ENCODE measurements at regions not wholly inside any gene's neighbourhood (a gene's known extent, or its start where the extent isn't known, plus 50 kb on each side); places are given as distances from the start of the nearest gene placed in this dataset.

GRCh38 chr2:12959935-12960334, 243.2 kb downstream of the TRIB2 start:
- WGBS (ENCODE audit: insufficient coverage, low coverage, low lambda C conversion rate, missing lambda C conversion rate): 40% methylated on average over 2 of the region's 2 CpGs
- intact Hi-C loops (cut with DNase I): no loop called here
- no peak for TF ChIP-seq POLR2A (IDR thresholded peaks at IDR 0.05)
- TF ChIP-seq, protein P1, sequence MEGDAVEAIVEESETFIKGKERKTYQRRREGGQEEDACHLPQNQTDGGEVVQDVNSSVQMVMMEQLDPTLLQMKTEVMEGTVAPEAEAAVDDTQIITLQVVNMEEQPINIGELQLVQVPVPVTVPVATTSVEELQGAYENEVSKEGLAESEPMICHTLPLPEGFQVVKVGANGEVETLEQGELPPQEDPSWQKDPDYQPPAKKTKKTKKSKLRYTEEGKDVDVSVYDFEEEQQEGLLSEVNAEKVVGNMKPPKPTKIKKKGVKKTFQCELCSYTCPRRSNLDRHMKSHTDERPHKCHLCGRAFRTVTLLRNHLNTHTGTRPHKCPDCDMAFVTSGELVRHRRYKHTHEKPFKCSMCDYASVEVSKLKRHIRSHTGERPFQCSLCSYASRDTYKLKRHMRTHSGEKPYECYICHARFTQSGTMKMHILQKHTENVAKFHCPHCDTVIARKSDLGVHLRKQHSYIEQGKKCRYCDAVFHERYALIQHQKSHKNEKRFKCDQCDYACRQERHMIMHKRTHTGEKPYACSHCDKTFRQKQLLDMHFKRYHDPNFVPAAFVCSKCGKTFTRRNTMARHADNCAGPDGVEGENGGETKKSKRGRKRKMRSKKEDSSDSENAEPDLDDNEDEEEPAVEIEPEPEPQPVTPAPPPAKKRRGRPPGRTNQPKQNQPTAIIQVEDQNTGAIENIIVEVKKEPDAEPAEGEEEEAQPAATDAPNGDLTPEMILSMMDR (IDR thresholded peaks at IDR 0.05): no peak
- Histone ChIP-seq H3K36me3 (no peaks in the 10 kb centered on the region), H3K27me3 (no peaks in the 10 kb centered on the region), H3K4me1 (no peaks in the 10 kb centered on the region), H3K9me3 (no peaks in the 10 kb centered on the region), H3K4me3 (no peak overlapping the region), H3K27ac (no peak overlapping the region)
- DNase-seq (no peak), ATAC-seq (no peak)

DNA sequence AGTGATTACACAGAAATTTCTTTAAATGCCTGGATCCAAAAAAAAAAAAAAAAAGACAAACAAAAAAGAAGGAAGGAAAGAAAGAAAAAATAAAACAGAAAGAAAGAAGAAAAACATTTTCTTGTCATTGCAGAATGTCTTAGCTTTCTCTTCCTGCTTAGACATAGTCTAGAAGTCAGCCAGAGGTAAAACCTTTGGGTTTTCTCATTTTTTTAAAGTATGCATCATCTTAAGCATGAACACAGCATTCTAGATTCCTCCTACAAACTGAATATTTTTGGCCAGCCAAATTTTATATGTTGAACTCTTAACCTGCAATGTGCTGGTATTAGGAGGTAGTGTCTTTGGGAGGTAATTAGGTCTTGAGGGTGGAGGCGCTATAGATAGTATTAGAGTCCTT, 243.9 kb downstream of the TRIB2 start:
- no peaks in the 10 kb centered on the region for H3K27me3 ChIP-seq
- no peak for ATAC-seq
- no peaks in the 10 kb centered on the region for H3K36me3 ChIP-seq
- H3K4me3 ChIP-seq: no peak overlapping the region
- TF ChIP-seq POLR2A (IDR thresholded peaks at IDR 0.05): no peak
- TF ChIP-seq, protein P1 (IDR thresholded peaks at IDR 0.05): no peak
- H3K27ac ChIP-seq: no peak overlapping the region
- WGBS (ENCODE audit: insufficient coverage, low coverage, low lambda C conversion rate, missing lambda C conversion rate): 100% methylated on average over 1 of the region's 1 CpG
- H3K9me3 ChIP-seq: no peaks in the 10 kb centered on the region
- no peak for DNase-seq
- no peaks in the 10 kb centered on the region for H3K4me1 ChIP-seq
- intact Hi-C loops (cut with DNase I): no loop called here

DNA sequence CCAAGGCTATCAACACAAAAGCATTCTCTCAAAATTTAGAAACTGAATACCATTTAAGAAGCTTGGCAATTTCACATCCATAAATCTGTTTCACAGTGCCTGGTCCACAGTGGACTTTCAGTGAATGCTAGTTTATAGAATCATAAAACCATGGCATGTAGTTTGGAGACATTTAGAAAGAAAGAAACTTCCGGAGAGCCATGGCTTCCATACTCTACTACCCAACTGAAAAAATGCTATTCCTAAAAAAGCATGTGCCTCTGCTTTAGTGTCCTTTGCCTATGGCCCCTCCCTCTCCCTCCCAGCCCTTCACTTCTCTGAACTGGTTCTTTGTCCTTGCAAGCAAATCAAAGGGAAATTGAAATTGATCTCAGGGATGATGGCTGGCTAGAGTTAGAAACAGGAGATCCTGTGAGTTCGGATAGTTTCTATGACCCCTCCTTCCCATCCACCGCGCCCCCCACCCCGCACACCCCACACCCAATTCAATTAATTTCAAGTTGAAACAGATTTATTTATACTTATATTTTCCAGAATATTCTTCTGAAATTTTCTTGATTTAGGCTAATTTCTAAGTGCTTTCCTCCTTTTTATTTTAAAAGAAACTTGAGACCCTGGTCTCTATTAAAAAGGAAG, 248.3 kb downstream of the TRIB2 start:
- Histone ChIP-seq H3K9me3 (no peaks in the 10 kb centered on the region), H3K36me3 (no peaks in the 10 kb centered on the region), H3K4me1 (no peaks in the 10 kb centered on the region), H3K27me3 (no peaks in the 10 kb centered on the region), H3K27ac (no peak overlapping the region), H3K4me3 (no peak overlapping the region)
- WGBS (ENCODE audit: insufficient coverage, low coverage, low lambda C conversion rate, missing lambda C conversion rate): 51% methylated on average over 5 of the region's 5 CpGs
- intact Hi-C loops (cut with DNase I): no loop called here
- TF ChIP-seq POLR2A (IDR thresholded peaks at IDR 0.05): no peak
- TF ChIP-seq, protein P1 (IDR thresholded peaks at IDR 0.05): no peak
- ATAC-seq: no peak
- no peak for DNase-seq

- H3K36me3 ChIP-seq: no peaks in the 10 kb centered on the region
- H3K4me1 ChIP-seq: no peaks in the 10 kb centered on the region
- H3K4me3 ChIP-seq: no peak overlapping the region
- H3K27me3 ChIP-seq: no peaks in the 10 kb centered on the region
- DNase-seq: no peak
- peak; percentile 55 to 90 (median 72) for ATAC-seq
- TF ChIP-seq, protein P1 (IDR thresholded peaks at IDR 0.05): no peak
- no peak for TF ChIP-seq POLR2A (IDR thresholded peaks at IDR 0.05)
- no peaks in the 10 kb centered on the region for H3K9me3 ChIP-seq
- intact Hi-C loops (cut with DNase I): no loop called here
- H3K27ac ChIP-seq: no peak overlapping the region
These were observed 249.0 kb downstream of the TRIB2 start for GRCh38 chr2:12965540-12966269.

Measured in right lobe of liver (tissue), 6 donors.